Upper lobe of left lung (tissue), 6 donors: ENCODE measurements at regions not wholly inside any gene's neighbourhood (a gene's known extent, or its start where the extent isn't known, plus 50 kb on each side); places are given as distances from the start of the nearest gene placed in this dataset.

Experiments
- ATAC-seq, 2 donors: fragments of 200-7000 bp; cut with Tn5 transposase; one replicate each; pipeline ENCODE4 v1.9.1; 2022; ENCODE audit warnings: mild to moderate bottlenecking in 2 of 2, moderate library complexity in 2 of 2; ENCODE audit not compliant: low FRiP score in 2 of 2
- DNase-seq, 2 donors: peaks; one replicate each; pipeline ENCODE4 v3.0.0-alpha.2; 2019 to 2020
- H3K27ac ChIP-seq, 4 donors: fragments of 200-600 bp; sonication (generic); one replicate each; pipeline ENCODE4 v1.5.1; 2016 to 2019
- H3K27me3 ChIP-seq, 4 donors: fragments of 200-600 bp; sonication (generic); one replicate each; pipeline ENCODE4 v1.5.1; 2017 to 2019
- H3K36me3 ChIP-seq, 4 donors: fragments of 200-600 bp; sonication (generic); one replicate each; pipeline ENCODE4 v1.5.1; 2016 to 2019
- H3K4me1 ChIP-seq, 4 donors: fragments of 200-600 bp; sonication (generic); one replicate each; pipeline ENCODE4 v1.5.1; 2018 to 2019
- H3K4me3 ChIP-seq, 4 donors: fragments of 200-600 bp; sonication (generic); one replicate each; pipeline ENCODE4 v1.5.1; 2017 to 2019; ENCODE audit warnings: mild to moderate bottlenecking in 2 of 4, moderate library complexity in 1 of 4
- H3K9me3 ChIP-seq, 4 donors: fragments of 200-600 bp; sonication (generic); one replicate each; pipeline ENCODE4 v1.5.1; 2018 to 2019
- EP300 ChIP-seq, 4 donors: sonication (generic); formaldehyde crosslinking; IDR thresholded peaks; one replicate each; pipeline ENCODE4 v1.5.1; 2017; ENCODE audit warnings: antibody characterized with exemption in 4 of 4, control low read depth in 2 of 4
- POLR2A ChIP-seq, 4 donors: fragments of 450-650 bp; IDR thresholded peaks; one replicate each; pipeline ENCODE4 v1.5.1; 2016 to 2017; ENCODE audit warnings: antibody characterized with exemption in 4 of 4, mild to moderate bottlenecking in 2 of 4
- POLR2AphosphoS5 ChIP-seq, 2 donors: sonication (generic); formaldehyde crosslinking; IDR thresholded peaks; one replicate each; pipeline ENCODE4 v1.5.1; 2017; ENCODE audit warnings: antibody characterized with exemption in 2 of 2
- WGBS, 2 donors: methylation state at CpG; one replicate each; pipeline ENCODE4 v1.1.5; 2017 to 2018; 5-methylcytosine and 5-hydroxymethylcytosine counted together
- TF ChIP-seq, protein P1 (sequence below), 6 experiments: fragments of 450-650 bp in 4 of 6; fragments of 200-600 bp in 2 of 6; sonication (generic) in 2 of 6; IDR thresholded peaks; one replicate each; pipeline ENCODE4 v1.5.1; 2016 to 2019; ENCODE audit warnings: antibody characterized with exemption in 6 of 6
- donor health status: DM: no; HTN: no; CAD: no; lungs with moderate emphysema.
- donor health status: DM: no; HTN: yes; CAD: no; lungs with severe emphysema.

DNA sequence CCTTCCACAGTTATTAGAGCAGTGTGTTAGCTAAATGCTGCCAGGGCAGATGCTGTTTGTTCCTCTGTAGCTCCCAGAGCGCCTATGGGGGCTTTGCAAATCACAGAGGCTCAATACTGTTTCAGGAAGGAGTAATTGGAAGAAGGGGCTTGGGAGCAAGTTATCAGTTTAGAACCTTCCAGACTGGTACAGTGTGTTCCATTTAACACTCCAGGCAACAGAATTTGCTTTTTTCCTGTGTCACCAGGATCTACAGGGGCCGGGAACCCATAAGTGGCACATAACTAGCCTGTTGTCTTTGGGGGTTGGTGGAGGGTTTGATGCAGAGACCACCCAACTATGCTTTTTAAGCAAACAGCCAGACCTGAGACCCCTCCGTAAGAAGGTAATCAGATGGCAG is 307.3 kb upstream of the KCNN2 start:
- H3K27ac ChIP-seq, result no peak overlapping the region
- no peaks in the 10 kb centered on the region for H3K9me3 ChIP-seq
- peaks cover 7 to 20% (median 12%) of the 10 kb centered on the region in 4 donors for H3K4me1 ChIP-seq
- H3K36me3 ChIP-seq, result no peaks in the 10 kb centered on the region
- ATAC-seq (no peak), DNase-seq (no peak)
- no peak overlapping the region for H3K4me3 ChIP-seq
- TF ChIP-seq, protein P1, sequence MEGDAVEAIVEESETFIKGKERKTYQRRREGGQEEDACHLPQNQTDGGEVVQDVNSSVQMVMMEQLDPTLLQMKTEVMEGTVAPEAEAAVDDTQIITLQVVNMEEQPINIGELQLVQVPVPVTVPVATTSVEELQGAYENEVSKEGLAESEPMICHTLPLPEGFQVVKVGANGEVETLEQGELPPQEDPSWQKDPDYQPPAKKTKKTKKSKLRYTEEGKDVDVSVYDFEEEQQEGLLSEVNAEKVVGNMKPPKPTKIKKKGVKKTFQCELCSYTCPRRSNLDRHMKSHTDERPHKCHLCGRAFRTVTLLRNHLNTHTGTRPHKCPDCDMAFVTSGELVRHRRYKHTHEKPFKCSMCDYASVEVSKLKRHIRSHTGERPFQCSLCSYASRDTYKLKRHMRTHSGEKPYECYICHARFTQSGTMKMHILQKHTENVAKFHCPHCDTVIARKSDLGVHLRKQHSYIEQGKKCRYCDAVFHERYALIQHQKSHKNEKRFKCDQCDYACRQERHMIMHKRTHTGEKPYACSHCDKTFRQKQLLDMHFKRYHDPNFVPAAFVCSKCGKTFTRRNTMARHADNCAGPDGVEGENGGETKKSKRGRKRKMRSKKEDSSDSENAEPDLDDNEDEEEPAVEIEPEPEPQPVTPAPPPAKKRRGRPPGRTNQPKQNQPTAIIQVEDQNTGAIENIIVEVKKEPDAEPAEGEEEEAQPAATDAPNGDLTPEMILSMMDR (IDR thresholded peaks at IDR 0.05), result no peak
- no peak for TF ChIP-seq EP300 (IDR thresholded peaks at IDR 0.05)
- TF ChIP-seq POLR2AphosphoS5 (IDR thresholded peaks at IDR 0.05), result no peak
- no peak for TF ChIP-seq POLR2A (IDR thresholded peaks at IDR 0.05)
- peaks cover 0 to 4% (median 0%) of the 10 kb centered on the region in 4 donors for H3K27me3 ChIP-seq
- 56 to 58% methylated on average over 3 of the region's 3 CpGs for WGBS, 2 donors

DNA sequence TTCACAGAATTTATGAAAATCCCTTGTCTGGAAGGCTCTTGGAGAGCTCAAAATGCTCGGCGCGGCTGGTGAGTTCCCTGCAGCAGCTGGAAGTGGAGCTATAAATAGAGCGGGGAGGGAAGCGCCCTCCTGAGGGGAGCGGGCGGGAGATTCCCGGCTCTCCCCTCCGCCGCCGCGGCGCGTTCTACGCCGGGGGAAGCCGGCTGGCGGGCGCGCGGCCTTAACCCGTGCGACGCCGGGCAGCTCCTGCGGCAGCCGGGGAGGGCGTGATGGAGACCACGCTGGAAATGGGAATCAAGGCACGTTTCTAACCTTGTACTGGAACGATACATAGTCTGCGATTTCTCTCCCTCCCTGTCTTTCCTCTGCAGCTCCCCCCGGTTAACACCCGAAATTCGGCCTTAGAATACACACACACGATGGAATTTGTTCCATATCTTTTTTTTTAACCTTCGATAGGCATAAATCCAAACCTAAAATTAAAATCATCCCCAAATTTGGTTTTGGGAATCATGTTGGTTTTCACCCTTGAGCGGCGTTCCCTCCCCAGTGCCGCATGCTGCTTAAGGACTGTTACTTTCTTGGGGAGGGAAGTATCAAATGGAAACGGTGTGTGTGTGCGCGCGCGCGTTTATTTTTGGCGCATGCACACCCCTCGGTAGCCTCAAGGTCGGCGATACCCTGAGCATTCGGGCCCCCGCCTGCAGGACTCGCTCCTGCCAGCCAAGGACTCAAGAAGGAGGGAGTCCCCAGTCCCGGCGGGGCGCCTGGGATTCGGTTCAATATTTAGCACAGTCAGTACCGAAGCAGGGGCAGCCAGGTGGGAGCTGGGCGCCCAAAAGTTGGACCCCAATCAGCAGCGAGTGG is 306.3 kb upstream of the KCNN2 start:
- DNase-seq, result peak; percentile 65 to 86
- WGBS, 2 donors, result 1 to 2% methylated on average over 36 to 58 of the region's 60 CpGs
- H3K4me1 ChIP-seq, result peaks cover 7 to 20% (median 12%) of the 10 kb centered on the region in 4 donors
- H3K27ac ChIP-seq, result no peak overlapping the region
- ATAC-seq, result peak; percentile 69 to 79
- H3K36me3 ChIP-seq, result no peaks in the 10 kb centered on the region
- H3K27me3 ChIP-seq, result peaks cover 0 to 4% (median 0%) of the 10 kb centered on the region in 4 donors
- H3K9me3 ChIP-seq, result no peaks in the 10 kb centered on the region
- TF ChIP-seq POLR2AphosphoS5 (IDR thresholded peaks at IDR 0.05) (no peak), EP300 (IDR thresholded peaks at IDR 0.05) (no peak), POLR2A (IDR thresholded peaks at IDR 0.05) (no peak)
- TF ChIP-seq, protein P1 (IDR thresholded peaks at IDR 0.05), result no peak
- H3K4me3 ChIP-seq, result peak overlapping the region in 3 of 4 donors; percentile 32 to 52 (median 49)

DNA sequence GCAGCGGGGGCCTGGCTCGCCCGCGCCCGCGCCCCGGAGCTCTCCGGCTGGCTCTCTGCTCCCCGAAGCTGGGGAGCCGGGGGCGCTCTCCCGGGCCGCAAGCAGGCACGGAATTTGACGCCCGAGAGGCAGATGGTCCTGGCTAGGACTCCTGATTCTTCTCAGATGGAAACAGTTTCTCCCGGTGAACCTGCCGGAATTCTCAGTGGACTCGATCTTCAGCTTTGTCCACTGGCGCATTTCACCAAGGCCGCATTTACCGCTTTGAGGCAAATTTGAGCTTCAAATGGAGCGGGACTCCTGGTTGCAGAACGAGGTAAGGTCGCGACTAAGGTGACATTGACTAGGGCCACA is 305.7 kb upstream of the KCNN2 start:
- no peak for ATAC-seq
- peaks cover 7 to 20% (median 12%) of the 10 kb centered on the region in 4 donors for H3K4me1 ChIP-seq
- peak overlapping the region in 3 of 4 donors; percentile 32 to 52 (median 49) for H3K4me3 ChIP-seq
- H3K9me3 ChIP-seq, result no peaks in the 10 kb centered on the region
- no peak for TF ChIP-seq POLR2AphosphoS5 (IDR thresholded peaks at IDR 0.05)
- no peak for TF ChIP-seq EP300 (IDR thresholded peaks at IDR 0.05)
- TF ChIP-seq, protein P1 (IDR thresholded peaks at IDR 0.05), result no peak
- no peak for TF ChIP-seq POLR2A (IDR thresholded peaks at IDR 0.05)
- peaks cover 0 to 4% (median 0%) of the 10 kb centered on the region in 4 donors for H3K27me3 ChIP-seq
- DNase-seq, result no peak
- H3K27ac ChIP-seq, result no peak overlapping the region
- no peaks in the 10 kb centered on the region for H3K36me3 ChIP-seq
- WGBS, 2 donors, result 18 to 41% methylated on average over 10 to 16 of the region's 26 CpGs

DNA sequence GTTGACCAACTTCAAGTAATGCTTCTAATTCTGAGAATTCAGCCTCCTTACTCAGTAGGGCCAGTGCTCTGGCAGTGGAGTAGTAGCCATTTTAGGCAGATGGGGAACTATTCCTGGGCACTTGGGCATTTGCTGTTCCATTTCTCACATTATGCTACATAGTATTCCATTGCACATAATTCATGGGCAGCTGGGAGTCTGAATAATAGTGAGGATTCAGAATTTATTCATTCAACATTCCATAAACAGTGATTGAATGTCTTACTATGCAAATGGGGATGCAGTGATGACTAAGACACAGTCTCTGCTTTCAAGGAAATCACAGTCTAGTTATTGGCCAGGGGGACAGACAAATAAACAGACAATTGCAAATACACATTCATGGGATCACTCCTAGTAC is 301.0 kb upstream of the KCNN2 start:
- Histone ChIP-seq H3K9me3 (no peaks in the 10 kb centered on the region), H3K4me1 (peaks cover 3 to 6% (median 5%) of the 10 kb centered on the region in 4 donors), H3K36me3 (no peaks in the 10 kb centered on the region), H3K4me3 (no peak overlapping the region), H3K27ac (no peak overlapping the region), H3K27me3 (no peaks in the 10 kb centered on the region)
- no peak for DNase-seq
- TF ChIP-seq EP300 (IDR thresholded peaks at IDR 0.05) (no peak), POLR2AphosphoS5 (IDR thresholded peaks at IDR 0.05) (no peak), POLR2A (IDR thresholded peaks at IDR 0.05) (no peak)
- TF ChIP-seq, protein P1 (IDR thresholded peaks at IDR 0.05), result no peak
- no peak for ATAC-seq
